Panc1 (cell line): ENCODE measurements at regions not wholly inside any gene's neighbourhood (a gene's known extent, or its start where the extent isn't known, plus 50 kb on each side); places are given as distances from the start of the nearest gene placed in this dataset.

Source experiments
- CTCF ChIP-seq: fragments of 450-650 bp; IDR thresholded peaks from 2 replicates; pipeline ENCODE4 v1.5.1; 2017; ENCODE audit warnings: mild to moderate bottlenecking
- POLR2AphosphoS5 ChIP-seq: IDR thresholded peaks from 2 replicates; pipeline ENCODE4 v1.6.1; 2012; ENCODE audit warnings: mild to moderate bottlenecking, low read depth, low read length, moderate library complexity
- REST ChIP-seq, 2 experiments: IDR thresholded peaks; 2 replicates each; pipeline ENCODE4 v1.6.1; 2011 to 2012; ENCODE audit warnings: low read depth in 2 of 2, control low read depth in 1 of 2, low read length in 1 of 2, mild to moderate bottlenecking in 1 of 2, moderate library complexity in 1 of 2; ENCODE audit not compliant: insufficient read depth in 1 of 2
- SIN3A ChIP-seq: IDR thresholded peaks from 2 replicates; pipeline ENCODE4 v1.6.1; 2012; ENCODE audit warnings: low read depth, mild to moderate bottlenecking, low read length, moderate library complexity, borderline replicate concordance; ENCODE audit not compliant: insufficient read depth
- TCF7L2 ChIP-seq: IDR thresholded peaks from 2 replicates; pipeline ENCODE4 v1.6.1; 2011; ENCODE audit warnings: mild to moderate bottlenecking, low read depth, low read length, inconsistent platforms

- TF ChIP-seq CTCF, result no peak
- no peak for TF ChIP-seq TCF7L2
- TF ChIP-seq REST (IDR thresholded peaks at IDR 0.05; ENCODE audit: insufficient read depth in 1 of 2, low read depth in 2 of 2, low read length in 1 of 2), result no peak
- no peak for TF ChIP-seq SIN3A
- TF ChIP-seq POLR2AphosphoS5, result no peak
Observed at GRCh38 chr6:54706391-54706790, 140.2 kb upstream of the FAM83B start.
